GM06990 (cell line): ENCODE measurements at regions not wholly inside any gene's neighbourhood (a gene's known extent, or its start where the extent isn't known, plus 50 kb on each side); places are given as distances from the start of the nearest gene placed in this dataset.
A peak's percentile ranks its signal among the peaks of the same experiment; 100 is the strongest.

ENCODE experiments used
- DNase-seq: peaks from one replicate; pipeline ENCODE4 v3.0.0-alpha.2; 2011; ENCODE audit not compliant: insufficient read length; ENCODE audit errors: extremely low read depth
- H3K27me3 ChIP-seq: replicated peaks from 2 replicates; pipeline ENCODE4 v1.6.0; 2011; ENCODE audit warnings: low read length; ENCODE audit not compliant: control insufficient read depth, insufficient read depth
- H3K36me3 ChIP-seq: 2 replicates; pipeline ENCODE4 v1.5.1; 2011; ENCODE audit warnings: low read length; ENCODE audit not compliant: control insufficient read depth, insufficient read depth
- H3K4me3 ChIP-seq: replicated peaks from 2 replicates; pipeline ENCODE4 v1.5.1; 2011; ENCODE audit warnings: low read depth, mild to moderate bottlenecking, control low read depth, low read length
- TF ChIP-seq, protein P1 (sequence below): IDR thresholded peaks from 2 replicates; pipeline ENCODE4 v1.5.1; 2011; ENCODE audit warnings: low read length, control low read depth, mild to moderate bottlenecking, inconsistent platforms; ENCODE audit not compliant: insufficient read depth, poor library complexity, severe bottlenecking

DNA sequence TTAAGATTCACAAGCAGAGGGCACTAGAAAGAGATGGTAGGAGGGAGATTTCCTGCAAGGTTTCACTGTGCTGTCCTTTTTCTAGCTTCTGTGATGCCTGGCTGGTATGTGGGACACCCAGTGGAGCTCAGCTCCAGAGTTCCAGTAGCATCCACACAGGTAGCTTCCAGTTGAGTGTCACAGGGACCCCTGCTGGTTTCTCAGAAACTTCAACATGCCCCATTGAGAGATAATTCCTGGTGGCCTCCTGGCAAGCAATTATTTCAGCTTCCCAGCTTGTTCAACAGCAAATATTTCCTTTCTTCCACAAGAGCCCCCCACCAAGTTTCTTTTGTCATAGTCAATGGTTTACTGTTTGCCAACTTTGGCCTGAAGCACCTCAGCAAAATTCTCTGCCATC, 858.7 kb downstream of the REEP3 start:
- DNase-seq: no peak
- Histone ChIP-seq H3K4me3 (no peak overlapping the region), H3K36me3 (no peaks in the 10 kb centered on the region), H3K27me3 (no peaks in the 10 kb centered on the region)
- TF ChIP-seq, protein P1, sequence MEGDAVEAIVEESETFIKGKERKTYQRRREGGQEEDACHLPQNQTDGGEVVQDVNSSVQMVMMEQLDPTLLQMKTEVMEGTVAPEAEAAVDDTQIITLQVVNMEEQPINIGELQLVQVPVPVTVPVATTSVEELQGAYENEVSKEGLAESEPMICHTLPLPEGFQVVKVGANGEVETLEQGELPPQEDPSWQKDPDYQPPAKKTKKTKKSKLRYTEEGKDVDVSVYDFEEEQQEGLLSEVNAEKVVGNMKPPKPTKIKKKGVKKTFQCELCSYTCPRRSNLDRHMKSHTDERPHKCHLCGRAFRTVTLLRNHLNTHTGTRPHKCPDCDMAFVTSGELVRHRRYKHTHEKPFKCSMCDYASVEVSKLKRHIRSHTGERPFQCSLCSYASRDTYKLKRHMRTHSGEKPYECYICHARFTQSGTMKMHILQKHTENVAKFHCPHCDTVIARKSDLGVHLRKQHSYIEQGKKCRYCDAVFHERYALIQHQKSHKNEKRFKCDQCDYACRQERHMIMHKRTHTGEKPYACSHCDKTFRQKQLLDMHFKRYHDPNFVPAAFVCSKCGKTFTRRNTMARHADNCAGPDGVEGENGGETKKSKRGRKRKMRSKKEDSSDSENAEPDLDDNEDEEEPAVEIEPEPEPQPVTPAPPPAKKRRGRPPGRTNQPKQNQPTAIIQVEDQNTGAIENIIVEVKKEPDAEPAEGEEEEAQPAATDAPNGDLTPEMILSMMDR: peak; percentile 13

DNA sequence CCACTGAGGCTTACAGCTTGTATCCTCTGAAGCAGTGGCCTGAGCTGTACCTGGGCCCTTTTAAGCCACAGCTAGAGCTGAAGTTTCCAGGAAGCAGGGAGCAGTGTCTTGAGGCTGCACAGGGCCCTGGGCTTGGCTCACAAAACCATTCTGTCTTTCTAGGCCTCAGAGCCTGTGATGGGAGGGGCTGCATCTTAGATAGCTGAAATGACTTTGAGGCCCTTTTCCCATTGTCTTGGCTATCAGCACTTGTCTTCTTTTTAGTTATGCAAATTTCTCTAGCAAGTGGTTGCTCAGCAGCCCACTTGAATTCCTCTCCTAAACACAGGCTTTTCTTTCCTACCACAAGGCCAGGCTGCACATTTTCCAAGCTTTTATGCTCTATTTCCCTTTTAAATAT, 864.2 kb downstream of the REEP3 start:
- H3K36me3 ChIP-seq: no peaks in the 10 kb centered on the region
- no peaks in the 10 kb centered on the region for H3K27me3 ChIP-seq
- no peak overlapping the region for H3K4me3 ChIP-seq
- TF ChIP-seq, protein P1: no peak
- no peak for DNase-seq

DNA sequence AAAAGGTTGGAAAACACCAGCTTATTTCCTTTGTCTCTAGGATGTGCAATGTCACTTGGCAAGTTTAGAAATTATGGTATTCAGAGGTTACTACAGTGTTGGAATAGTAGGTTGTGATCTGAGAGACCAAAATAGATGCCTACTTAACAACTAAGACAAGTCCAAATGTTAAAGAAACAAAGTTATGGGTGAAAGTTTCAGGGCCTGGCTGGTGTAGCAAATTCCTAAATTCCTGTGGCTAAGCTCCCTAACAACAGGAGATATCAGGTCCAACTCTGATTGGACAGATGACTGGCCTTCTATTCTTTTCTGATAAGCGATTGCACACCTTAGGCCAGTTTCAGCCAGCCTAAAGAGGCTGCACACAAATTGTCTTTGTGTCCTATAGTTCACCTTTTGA, 873.5 kb downstream of the REEP3 start:
- no peak for DNase-seq
- TF ChIP-seq, protein P1: no peak
- H3K27me3 ChIP-seq: no peaks in the 10 kb centered on the region
- H3K4me3 ChIP-seq: no peak overlapping the region
- no peaks in the 10 kb centered on the region for H3K36me3 ChIP-seq

DNA sequence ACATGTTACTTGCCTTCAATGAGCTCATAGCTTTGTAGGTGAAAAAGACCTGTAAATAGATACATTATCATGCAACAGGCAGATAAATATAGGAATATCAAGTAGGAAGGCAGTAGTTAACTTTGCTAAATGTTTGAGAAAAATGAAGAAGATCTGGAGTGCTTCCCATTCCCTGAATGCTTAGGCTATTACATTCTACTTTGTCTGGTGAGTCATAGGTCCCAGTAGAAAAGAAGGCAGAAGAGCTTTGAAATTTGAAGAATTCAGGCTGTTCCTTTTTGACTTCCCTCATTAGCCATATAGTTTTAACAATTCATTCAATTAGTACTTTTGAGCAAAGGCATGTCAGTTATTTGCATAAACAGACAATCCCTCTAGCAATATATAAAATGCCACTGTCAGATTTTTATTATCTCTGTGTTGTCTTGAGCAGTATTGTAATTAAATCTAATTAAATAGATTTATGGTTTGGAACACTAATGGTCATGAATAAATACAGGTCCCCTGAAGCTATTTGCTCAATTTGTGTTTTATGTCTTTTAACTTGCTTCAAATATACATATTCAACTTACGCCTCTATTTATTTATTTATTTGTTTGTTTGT, 875.0 kb downstream of the REEP3 start:
- TF ChIP-seq, protein P1: no peak
- Histone ChIP-seq H3K4me3 (no peak overlapping the region), H3K36me3 (no peaks in the 10 kb centered on the region), H3K27me3 (no peaks in the 10 kb centered on the region)
- DNase-seq: no peak

DNA sequence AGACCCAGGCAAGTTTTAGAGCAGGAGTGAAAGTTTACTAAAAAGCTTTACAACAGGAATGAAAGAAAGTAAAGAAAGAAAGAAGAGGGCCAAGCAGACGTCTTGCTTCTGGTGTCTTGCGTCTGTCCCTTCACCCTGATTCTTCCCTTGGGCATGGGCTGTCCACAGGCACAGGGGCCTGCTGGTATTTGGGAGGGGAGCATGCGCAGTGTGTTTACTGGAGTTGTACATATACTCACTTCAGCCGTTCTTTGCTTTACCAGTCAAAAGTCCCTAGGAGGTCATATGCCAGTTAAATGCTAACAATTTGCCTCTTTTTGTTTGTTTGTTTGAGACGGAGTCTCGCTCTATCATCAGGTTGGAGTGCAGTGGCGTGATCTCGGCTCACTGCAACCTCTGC, 875.9 kb downstream of the REEP3 start:
- no peak overlapping the region for H3K4me3 ChIP-seq
- no peaks in the 10 kb centered on the region for H3K27me3 ChIP-seq
- TF ChIP-seq, protein P1: no peak
- DNase-seq: no peak
- H3K36me3 ChIP-seq: no peaks in the 10 kb centered on the region
